Lower leg skin (tissue), 3 donors: ENCODE measurements at regions not wholly inside any gene's neighbourhood (a gene's known extent, or its start where the extent isn't known, plus 50 kb on each side); places are given as distances from the start of the nearest gene placed in this dataset.

ENCODE experiments used
- CTCF ChIP-seq, 3 donors: fragments of 450-650 bp; IDR thresholded peaks; one replicate each; pipeline ENCODE4 v1.5.1; 2016; ENCODE audit warnings: antibody characterized with exemption in 3 of 3, mild to moderate bottlenecking in 3 of 3, moderate library complexity in 2 of 3
- POLR2A ChIP-seq, 2 donors: fragments of 450-650 bp; IDR thresholded peaks; one replicate each; pipeline ENCODE4 v1.6.1; 2016 to 2017; ENCODE audit warnings: antibody characterized with exemption in 2 of 2, mild to moderate bottlenecking in 1 of 2, moderate library complexity in 1 of 2

- TF ChIP-seq POLR2A (IDR thresholded peaks at IDR 0.05) (no peak), CTCF (IDR thresholded peaks at IDR 0.05) (no peak)
These were observed 263.5 kb upstream of the SIX2 start for GRCh38 chr2:45272549-45273265.
